ENCODE measurements at regions not wholly inside any gene's neighbourhood (a gene's known extent, or its start where the extent isn't known, plus 50 kb on each side); places are given as distances from the start of the nearest gene placed in this dataset.

DNA sequence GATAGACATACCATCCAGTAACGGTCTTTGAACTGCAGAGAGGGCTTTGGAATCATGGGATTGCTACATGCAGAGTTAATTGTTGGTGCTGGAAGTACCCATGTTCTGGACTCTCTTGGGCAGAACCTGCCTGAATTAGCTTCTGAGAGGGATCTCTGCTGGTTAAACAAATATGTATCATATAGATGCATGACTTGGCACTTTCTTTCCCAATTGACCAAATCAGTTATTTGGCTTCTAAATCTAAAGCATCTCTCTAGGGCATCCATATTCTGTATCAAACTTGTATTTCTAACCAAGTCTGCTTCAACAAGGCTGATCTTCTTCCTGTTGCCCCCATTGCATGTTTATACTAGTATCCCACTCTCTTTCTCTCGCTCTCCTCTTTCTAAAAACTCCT lies 336.7 kb upstream of the CELF4 start:
- Histone ChIP-seq H3K4me3 (ENCODE audit: low read depth, low read length, poor library complexity, severe bottlenecking) (no peak overlapping the region), H3K4me1 (ENCODE audit: insufficient read depth, low read length, severe bottlenecking) (no peaks in the 10 kb centered on the region), H2AFZ (ENCODE audit: low read length) (no peak overlapping the region), H4K20me1 (ENCODE audit: insufficient read depth, low read length) (no peaks in the 10 kb centered on the region), H3K27me3 (ENCODE audit: insufficient read depth, low read length) (peaks cover 3% of the 10 kb centered on the region; the same call in 1 of the 2 replicates), H3K4me2 (ENCODE audit: low read length) (no peak overlapping the region), H3K36me3 (ENCODE audit: insufficient read depth, low read length) (no peaks in the 10 kb centered on the region), H3K79me2 (ENCODE audit: insufficient read depth, low read length) (no peaks in the 10 kb centered on the region), H3K9ac (ENCODE audit: low read length) (no peak overlapping the region), H3K9me3 (ENCODE audit: low read length) (no peaks in the 10 kb centered on the region), H3K9me2 (ENCODE audit: low read depth, low read length) (no peaks in the 10 kb centered on the region), H3K27ac (ENCODE audit: low read depth, low read length, poor library complexity, severe bottlenecking) (no peak overlapping the region), H3F3A (ENCODE audit: insufficient read depth, low read length) (no peaks in the 10 kb centered on the region)
- TF ChIP-seq, protein P1, sequence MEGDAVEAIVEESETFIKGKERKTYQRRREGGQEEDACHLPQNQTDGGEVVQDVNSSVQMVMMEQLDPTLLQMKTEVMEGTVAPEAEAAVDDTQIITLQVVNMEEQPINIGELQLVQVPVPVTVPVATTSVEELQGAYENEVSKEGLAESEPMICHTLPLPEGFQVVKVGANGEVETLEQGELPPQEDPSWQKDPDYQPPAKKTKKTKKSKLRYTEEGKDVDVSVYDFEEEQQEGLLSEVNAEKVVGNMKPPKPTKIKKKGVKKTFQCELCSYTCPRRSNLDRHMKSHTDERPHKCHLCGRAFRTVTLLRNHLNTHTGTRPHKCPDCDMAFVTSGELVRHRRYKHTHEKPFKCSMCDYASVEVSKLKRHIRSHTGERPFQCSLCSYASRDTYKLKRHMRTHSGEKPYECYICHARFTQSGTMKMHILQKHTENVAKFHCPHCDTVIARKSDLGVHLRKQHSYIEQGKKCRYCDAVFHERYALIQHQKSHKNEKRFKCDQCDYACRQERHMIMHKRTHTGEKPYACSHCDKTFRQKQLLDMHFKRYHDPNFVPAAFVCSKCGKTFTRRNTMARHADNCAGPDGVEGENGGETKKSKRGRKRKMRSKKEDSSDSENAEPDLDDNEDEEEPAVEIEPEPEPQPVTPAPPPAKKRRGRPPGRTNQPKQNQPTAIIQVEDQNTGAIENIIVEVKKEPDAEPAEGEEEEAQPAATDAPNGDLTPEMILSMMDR (IDR thresholded peaks at IDR 0.05; ENCODE audit: low read length) = no peak
- no peak for TF ChIP-seq EZH2 (IDR thresholded peaks at IDR 0.05; ENCODE audit: borderline replicate concordance, low read length)

DNA sequence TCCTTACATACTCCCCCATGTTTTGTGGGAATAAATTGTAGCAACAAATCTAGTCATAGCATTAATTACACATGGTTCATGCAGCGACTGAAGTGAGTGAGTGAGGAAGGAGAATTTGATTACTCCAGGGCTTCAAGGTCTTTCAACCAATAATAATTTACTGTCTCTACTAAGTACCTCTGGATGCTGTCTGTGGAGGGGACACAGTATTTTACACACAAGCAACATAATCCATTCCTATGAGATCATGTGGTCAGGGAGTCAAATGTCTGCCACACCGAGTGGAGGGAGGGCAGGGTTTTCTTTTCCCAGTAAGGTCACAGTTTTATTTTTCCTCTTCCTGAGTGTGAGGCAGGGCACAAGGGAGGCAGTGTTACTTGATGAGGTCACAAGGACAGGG lies 334.7 kb upstream of the CELF4 start:
- Histone ChIP-seq H3K27ac (ENCODE audit: low read depth, low read length, poor library complexity, severe bottlenecking) (no peak overlapping the region), H3K9ac (ENCODE audit: low read length) (no peak overlapping the region), H3K4me3 (ENCODE audit: low read depth, low read length, poor library complexity, severe bottlenecking) (no peak overlapping the region), H3K79me2 (ENCODE audit: insufficient read depth, low read length) (no peaks in the 10 kb centered on the region), H3K27me3 (ENCODE audit: insufficient read depth, low read length) (peaks cover 3% of the 10 kb centered on the region; the same call in 1 of the 2 replicates), H3K4me2 (ENCODE audit: low read length) (no peak overlapping the region), H3K36me3 (ENCODE audit: insufficient read depth, low read length) (no peaks in the 10 kb centered on the region), H3K9me3 (ENCODE audit: low read length) (no peaks in the 10 kb centered on the region), H3F3A (ENCODE audit: insufficient read depth, low read length) (no peaks in the 10 kb centered on the region), H2AFZ (ENCODE audit: low read length) (no peak overlapping the region), H3K4me1 (ENCODE audit: insufficient read depth, low read length, severe bottlenecking) (no peaks in the 10 kb centered on the region), H4K20me1 (ENCODE audit: insufficient read depth, low read length) (no peaks in the 10 kb centered on the region), H3K9me2 (ENCODE audit: low read depth, low read length) (no peaks in the 10 kb centered on the region)
- no peak for TF ChIP-seq EZH2 (IDR thresholded peaks at IDR 0.05; ENCODE audit: borderline replicate concordance, low read length)
- TF ChIP-seq, protein P1 (IDR thresholded peaks at IDR 0.05; ENCODE audit: low read length) = no peak

DNA sequence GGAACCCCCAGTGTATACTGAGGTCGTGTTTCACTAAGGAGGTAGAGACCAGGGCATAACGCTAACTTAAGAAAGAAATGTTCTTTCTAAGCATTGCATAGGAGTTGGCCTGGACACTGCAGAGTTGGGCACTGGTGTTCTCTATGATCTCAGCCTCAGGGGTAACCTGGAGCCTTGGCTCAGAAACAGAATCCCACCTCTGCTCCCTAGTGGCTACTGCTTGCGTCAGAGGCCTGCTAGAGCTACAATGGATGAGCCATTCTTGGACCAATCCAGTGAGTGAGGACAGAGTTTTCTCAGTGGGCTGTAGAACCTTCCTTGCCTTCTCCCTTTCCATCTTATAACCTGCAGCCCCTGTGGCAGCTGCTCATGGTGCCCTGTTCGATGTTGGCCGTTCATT lies 324.4 kb upstream of the CELF4 start:
- Histone ChIP-seq H3K4me3 (ENCODE audit: low read depth, low read length, poor library complexity, severe bottlenecking) (no peak overlapping the region), H3K27me3 (ENCODE audit: insufficient read depth, low read length) (no peaks in the 10 kb centered on the region), H3K4me1 (ENCODE audit: insufficient read depth, low read length, severe bottlenecking) (no peaks in the 10 kb centered on the region), H3F3A (ENCODE audit: insufficient read depth, low read length) (no peaks in the 10 kb centered on the region), H3K79me2 (ENCODE audit: insufficient read depth, low read length) (no peaks in the 10 kb centered on the region), H3K27ac (ENCODE audit: low read depth, low read length, poor library complexity, severe bottlenecking) (no peak overlapping the region), H3K9ac (ENCODE audit: low read length) (no peak overlapping the region), H3K9me2 (ENCODE audit: low read depth, low read length) (no peaks in the 10 kb centered on the region), H3K36me3 (ENCODE audit: insufficient read depth, low read length) (no peaks in the 10 kb centered on the region), H3K9me3 (ENCODE audit: low read length) (no peaks in the 10 kb centered on the region), H4K20me1 (ENCODE audit: insufficient read depth, low read length) (no peaks in the 10 kb centered on the region), H3K4me2 (ENCODE audit: low read length) (no peak overlapping the region), H2AFZ (ENCODE audit: low read length) (no peak overlapping the region)
- no peak for TF ChIP-seq EZH2 (IDR thresholded peaks at IDR 0.05; ENCODE audit: borderline replicate concordance, low read length)
- TF ChIP-seq, protein P1 (IDR thresholded peaks at IDR 0.05; ENCODE audit: low read length) = no peak
